ENCODE measurements at regions not wholly inside any gene's neighbourhood (a gene's known extent, or its start where the extent isn't known, plus 50 kb on each side); places are given as distances from the start of the nearest gene placed in this dataset.
A peak's percentile ranks its signal among the peaks of the same experiment; 100 is the strongest.

- peak; percentile 71 for DNase-seq
Observed at GRCh38 chr10:131002031-131002861, 309.3 kb downstream of the TCERG1L start.

- DNase-seq = no peak
Observed at GRCh38 chr10:131003455-131003854, 308.1 kb downstream of the TCERG1L start.

GRCh38 chr10:131004276-131004675, 307.2 kb downstream of the TCERG1L start:
- peak; percentile 33 for DNase-seq

GRCh38 chr10:131006458-131007256, 304.9 kb downstream of the TCERG1L start:
- DNase-seq = no peak

- DNase-seq = no peak
Observed at GRCh38 chr10:131009791-131010190, 301.7 kb downstream of the TCERG1L start.

- no peak for DNase-seq
Observed at GRCh38 chr10:131010965-131011575, 300.5 kb downstream of the TCERG1L start.

GRCh38 chr10:131011936-131012640, 299.4 kb downstream of the TCERG1L start:
- no peak for DNase-seq

- DNase-seq = no peak
Observed at GRCh38 chr10:131012641-131012985, 298.9 kb downstream of the TCERG1L start.

GRCh38 chr10:131013281-131013912, 298.1 kb downstream of the TCERG1L start:
- no peak for DNase-seq

GRCh38 chr10:131014271-131014670, 297.2 kb downstream of the TCERG1L start:
- DNase-seq = no peak

GRCh38 chr10:131015271-131015670, 296.2 kb downstream of the TCERG1L start:
- no peak for DNase-seq

GRCh38 chr10:131016556-131016955, 295.0 kb downstream of the TCERG1L start:
- DNase-seq = no peak

- no peak for DNase-seq
Observed at GRCh38 chr10:131017566-131018285, 293.8 kb downstream of the TCERG1L start.

- no peak for DNase-seq
Observed at GRCh38 chr10:131018886-131019500, 292.5 kb downstream of the TCERG1L start.

- no peak for DNase-seq
Observed at GRCh38 chr10:131019696-131020095, 291.8 kb downstream of the TCERG1L start.

- no peak for DNase-seq
Observed at GRCh38 chr10:131020775-131021174, 290.7 kb downstream of the TCERG1L start.

- no peak for DNase-seq
Observed at GRCh38 chr10:131021246-131021895, 290.1 kb downstream of the TCERG1L start.

GRCh38 chr10:131021969-131022368, 289.6 kb downstream of the TCERG1L start:
- no peak for DNase-seq

GRCh38 chr10:131022369-131022768, 289.2 kb downstream of the TCERG1L start:
- no peak for DNase-seq

GRCh38 chr10:131022981-131023380, 288.5 kb downstream of the TCERG1L start:
- no peak for DNase-seq
